ENCODE measurements at regions not wholly inside any gene's neighbourhood (a gene's known extent, or its start where the extent isn't known, plus 50 kb on each side); places are given as distances from the start of the nearest gene placed in this dataset.

DNA sequence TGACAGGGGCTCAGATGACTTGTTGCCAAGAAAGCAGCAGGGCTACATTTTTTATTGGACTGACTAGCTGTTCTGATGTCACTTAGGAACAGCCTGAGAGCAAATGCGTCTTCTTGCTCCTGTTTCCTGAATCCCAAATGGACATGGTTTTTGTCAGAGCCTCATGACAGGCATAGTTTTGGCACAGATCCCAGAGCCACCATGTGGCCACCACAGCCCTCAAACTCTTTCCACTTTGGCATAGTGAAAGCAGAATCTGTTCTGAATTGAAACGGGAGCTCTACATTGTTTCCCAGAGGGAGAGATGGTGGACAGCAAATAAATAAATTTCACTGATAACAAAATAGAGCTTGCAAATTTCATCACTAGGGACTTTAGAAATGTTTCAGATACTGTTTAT lies 222.2 kb downstream of the C11orf87 start:
- CTCF ChIA-PET, result no interaction called here
- POLR2A ChIA-PET, result no interaction called here
- TF ChIP-seq, protein P1, sequence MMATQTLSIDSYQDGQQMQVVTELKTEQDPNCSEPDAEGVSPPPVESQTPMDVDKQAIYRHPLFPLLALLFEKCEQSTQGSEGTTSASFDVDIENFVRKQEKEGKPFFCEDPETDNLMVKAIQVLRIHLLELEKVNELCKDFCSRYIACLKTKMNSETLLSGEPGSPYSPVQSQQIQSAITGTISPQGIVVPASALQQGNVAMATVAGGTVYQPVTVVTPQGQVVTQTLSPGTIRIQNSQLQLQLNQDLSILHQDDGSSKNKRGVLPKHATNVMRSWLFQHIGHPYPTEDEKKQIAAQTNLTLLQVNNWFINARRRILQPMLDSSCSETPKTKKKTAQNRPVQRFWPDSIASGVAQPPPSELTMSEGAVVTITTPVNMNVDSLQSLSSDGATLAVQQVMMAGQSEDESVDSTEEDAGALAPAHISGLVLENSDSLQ (IDR thresholded peaks at IDR 0.05), result peak; percentile 58
- TF ChIP-seq NFRKB (IDR thresholded peaks at IDR 0.05), result no peak
- DNase-seq (ENCODE audit: extremely low spot score), result peak; percentile 11

DNA sequence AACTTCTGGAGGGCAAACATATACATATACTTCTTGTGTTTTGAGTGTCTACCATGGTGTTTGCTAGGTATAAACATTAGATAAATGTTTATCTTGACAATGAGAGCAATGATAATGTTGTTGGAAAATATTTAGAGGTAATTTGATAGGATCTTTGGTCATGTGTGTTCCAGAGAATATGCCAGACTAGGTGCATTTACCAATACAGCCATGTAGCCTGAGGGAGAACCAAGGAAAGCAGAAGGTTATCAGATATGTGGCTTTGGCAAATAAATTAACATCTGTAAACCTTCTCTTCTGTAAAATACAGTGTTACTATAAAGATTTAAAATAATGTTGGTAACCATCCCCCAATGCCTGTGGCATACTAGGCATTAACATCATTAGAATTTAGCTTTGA lies 226.8 kb downstream of the C11orf87 start:
- ChIA-PET POLR2A (no interaction called here), CTCF (no interaction called here)
- TF ChIP-seq FOXM1 (IDR thresholded peaks at IDR 0.05; ENCODE audit: borderline replicate concordance) (no peak), TARDBP (IDR thresholded peaks at IDR 0.05) (no peak), NFRKB (IDR thresholded peaks at IDR 0.05) (no peak), ZNF384 (IDR thresholded peaks at IDR 0.05) (no peak), ARNT (IDR thresholded peaks at IDR 0.05) (no peak), FOXA1 (IDR thresholded peaks at IDR 0.05) (no peak), CTBP1 (IDR thresholded peaks at IDR 0.05; ENCODE audit: borderline replicate concordance) (no peak), FOXK2 (IDR thresholded peaks at IDR 0.05) (no peak), LEF1 (IDR thresholded peaks at IDR 0.05; ENCODE audit: borderline replicate concordance) (no peak), ELF4 (IDR thresholded peaks at IDR 0.05) (no peak), SUZ12 (IDR thresholded peaks at IDR 0.05) (no peak), HDGF (IDR thresholded peaks at IDR 0.05; ENCODE audit: borderline replicate concordance) (no peak), L3MBTL2 (conservative IDR thresholded peaks at IDR 0.05) (no peak), BHLHE40 (IDR thresholded peaks at IDR 0.05; ENCODE audit: borderline replicate concordance) (no peak), SP1 (IDR thresholded peaks at IDR 0.05) (no peak)
- TF ChIP-seq, protein P1 (IDR thresholded peaks at IDR 0.05), result no peak
- DNase-seq (ENCODE audit: extremely low spot score), result no peak

DNA sequence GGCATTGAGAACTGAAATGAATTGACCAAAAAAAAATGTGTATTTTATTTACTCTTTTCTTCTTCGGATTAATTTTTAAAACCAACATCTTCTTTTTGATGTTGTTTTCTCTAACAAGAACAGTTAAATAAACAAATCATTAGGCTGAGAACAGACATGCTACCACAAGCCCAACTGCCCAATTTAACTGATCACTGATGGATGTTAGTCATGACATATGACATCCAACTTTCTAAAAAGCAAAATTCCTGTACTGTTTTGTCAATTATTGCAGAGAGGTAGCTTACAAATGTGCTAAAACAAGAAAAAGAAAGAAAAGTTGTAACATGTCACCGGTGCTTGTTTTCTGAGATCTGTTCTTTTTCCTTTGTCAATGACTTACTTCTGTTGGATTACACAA lies 232.1 kb downstream of the C11orf87 start:
- TF ChIP-seq TARDBP (IDR thresholded peaks at IDR 0.05) (no peak), ZNF384 (IDR thresholded peaks at IDR 0.05) (no peak), FOXA1 (IDR thresholded peaks at IDR 0.05) (no peak), ARNT (IDR thresholded peaks at IDR 0.05) (no peak), HDGF (IDR thresholded peaks at IDR 0.05; ENCODE audit: borderline replicate concordance) (no peak), NFRKB (IDR thresholded peaks at IDR 0.05) (no peak), BHLHE40 (IDR thresholded peaks at IDR 0.05; ENCODE audit: borderline replicate concordance) (no peak), FOXK2 (IDR thresholded peaks at IDR 0.05) (no peak), CTBP1 (IDR thresholded peaks at IDR 0.05; ENCODE audit: borderline replicate concordance) (no peak), L3MBTL2 (conservative IDR thresholded peaks at IDR 0.05) (no peak), SP1 (IDR thresholded peaks at IDR 0.05) (no peak), SUZ12 (IDR thresholded peaks at IDR 0.05) (no peak), FOXM1 (IDR thresholded peaks at IDR 0.05; ENCODE audit: borderline replicate concordance) (no peak), LEF1 (IDR thresholded peaks at IDR 0.05; ENCODE audit: borderline replicate concordance) (no peak), ELF4 (IDR thresholded peaks at IDR 0.05) (no peak)
- TF ChIP-seq, protein P1 (IDR thresholded peaks at IDR 0.05), result no peak
- DNase-seq (ENCODE audit: extremely low spot score), result no peak
- POLR2A ChIA-PET, result no interaction called here
- CTCF ChIA-PET, result no interaction called here

DNA sequence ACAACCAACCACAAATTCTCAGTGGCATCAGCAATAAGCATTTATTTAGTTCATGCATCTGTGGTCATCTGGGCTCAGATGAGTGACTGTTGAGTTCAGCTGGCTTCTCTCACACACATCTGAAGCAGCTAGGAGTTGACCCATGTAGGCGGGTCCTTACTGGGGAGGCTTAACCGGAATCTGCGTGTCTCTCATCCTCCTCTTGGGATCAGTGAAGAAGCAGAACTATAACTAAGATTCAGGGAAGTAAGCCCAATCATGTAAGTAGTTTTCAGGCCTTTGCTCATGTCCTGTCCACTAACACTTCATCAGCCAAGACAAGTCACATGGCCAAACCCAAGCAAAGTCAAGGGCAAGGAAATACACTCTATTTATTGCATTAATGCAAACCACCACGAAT lies 236.2 kb downstream of the C11orf87 start:
- POLR2A ChIA-PET, result no interaction called here
- DNase-seq (ENCODE audit: extremely low spot score), result no peak
- CTCF ChIA-PET, result no interaction called here
- TF ChIP-seq FOXA1 (IDR thresholded peaks at IDR 0.05), result no peak
- no peak for TF ChIP-seq FOXM1 (IDR thresholded peaks at IDR 0.05; ENCODE audit: borderline replicate concordance)
- no peak for TF ChIP-seq ARNT (IDR thresholded peaks at IDR 0.05)
- TF ChIP-seq SUZ12 (IDR thresholded peaks at IDR 0.05), result no peak
- TF ChIP-seq ZNF384 (IDR thresholded peaks at IDR 0.05), result no peak
- TF ChIP-seq CTBP1 (IDR thresholded peaks at IDR 0.05; ENCODE audit: borderline replicate concordance), result no peak
- no peak for TF ChIP-seq L3MBTL2 (conservative IDR thresholded peaks at IDR 0.05)

DNA sequence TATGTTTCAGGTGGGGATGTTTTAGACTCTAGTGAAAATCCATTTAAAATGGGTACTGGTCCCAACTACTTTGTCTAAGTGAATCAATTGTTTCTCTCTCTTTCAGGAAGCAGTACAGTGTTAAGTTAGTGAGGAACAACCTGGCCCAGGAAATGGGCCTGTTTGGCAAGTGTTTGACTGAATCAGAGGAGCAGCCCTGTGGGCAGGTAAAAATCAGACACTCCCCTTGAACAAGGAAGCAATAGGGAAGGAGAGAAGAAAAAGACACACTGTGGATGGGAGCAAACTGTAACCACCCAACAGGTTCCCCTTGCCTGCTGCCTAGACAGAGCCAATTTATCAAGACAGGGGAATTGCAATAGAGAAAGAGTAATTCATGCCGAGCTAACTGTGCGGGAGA lies 245.7 kb downstream of the C11orf87 start:
- TF ChIP-seq FOXA1 (IDR thresholded peaks at IDR 0.05) (no peak), L3MBTL2 (conservative IDR thresholded peaks at IDR 0.05) (no peak), ZNF384 (IDR thresholded peaks at IDR 0.05) (no peak), SP1 (IDR thresholded peaks at IDR 0.05) (no peak), TARDBP (IDR thresholded peaks at IDR 0.05) (no peak), LEF1 (IDR thresholded peaks at IDR 0.05; ENCODE audit: borderline replicate concordance) (no peak), FOXM1 (IDR thresholded peaks at IDR 0.05; ENCODE audit: borderline replicate concordance) (no peak), BHLHE40 (IDR thresholded peaks at IDR 0.05; ENCODE audit: borderline replicate concordance) (no peak), NFRKB (IDR thresholded peaks at IDR 0.05) (no peak), ARNT (IDR thresholded peaks at IDR 0.05) (no peak), SUZ12 (IDR thresholded peaks at IDR 0.05) (no peak)
- TF ChIP-seq, protein P1 (IDR thresholded peaks at IDR 0.05), result no peak
- ChIA-PET POLR2A (no interaction called here), CTCF (no interaction called here)
- DNase-seq (ENCODE audit: extremely low spot score), result no peak

DNA sequence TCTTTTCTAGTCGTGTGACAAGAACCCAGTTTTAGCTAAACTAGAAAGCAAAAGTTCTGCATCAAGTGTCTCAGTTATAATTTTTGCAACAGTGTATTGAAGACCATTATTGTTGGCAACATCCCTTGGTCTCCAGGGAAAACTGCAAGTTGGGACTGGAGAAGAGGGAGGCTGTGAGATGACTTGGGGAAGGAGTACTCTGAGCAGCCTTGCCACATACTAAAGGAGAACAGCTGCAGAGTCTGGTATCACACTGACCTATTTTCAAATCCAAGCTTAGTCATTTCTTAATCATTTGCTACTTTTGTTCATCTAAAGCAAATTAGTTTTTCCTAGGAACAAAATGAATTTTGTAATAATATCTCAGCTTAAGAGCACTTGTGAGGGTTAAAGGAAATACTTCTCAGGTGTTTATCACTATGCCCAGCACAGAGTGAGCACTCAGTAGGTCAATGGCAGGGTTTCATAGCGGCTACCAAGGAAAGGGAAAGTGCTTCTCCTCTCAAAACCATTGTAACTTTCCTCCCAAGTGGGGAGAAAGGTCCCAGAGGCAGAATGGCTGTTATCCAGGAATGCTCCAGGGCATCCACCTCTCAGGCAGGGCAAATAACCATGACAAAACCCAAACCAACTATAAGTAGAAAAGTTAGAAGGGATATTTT lies 247.1 kb downstream of the C11orf87 start:
- TF ChIP-seq HDGF (IDR thresholded peaks at IDR 0.05; ENCODE audit: borderline replicate concordance) (no peak), NFRKB (IDR thresholded peaks at IDR 0.05) (no peak), FOXA1 (IDR thresholded peaks at IDR 0.05) (no peak), SP1 (IDR thresholded peaks at IDR 0.05) (no peak), ELF4 (IDR thresholded peaks at IDR 0.05) (no peak), CTBP1 (IDR thresholded peaks at IDR 0.05; ENCODE audit: borderline replicate concordance) (no peak)
- DNase-seq (ENCODE audit: extremely low spot score), result no peak
- POLR2A ChIA-PET, result no interaction called here

More for the DNA sequence above, 247.1 kb downstream of the C11orf87 start:
- CTCF ChIA-PET, result no interaction called here
